Dendritic cell treated with granulocyte-macrophage colony-stimulating factor and Interleukin-4, amounts not matched to agents 40 ng/mL and 50 ng/mL, for 4 days (primary cell): ENCODE measurements at regions not wholly inside any gene's neighbourhood (a gene's known extent, or its start where the extent isn't known, plus 50 kb on each side); places are given as distances from the start of the nearest gene placed in this dataset.

Source experiments
- H3K27ac Mint-ChIP-seq: one replicate; pipeline ENCODE4 v1.8.0; 2022; ENCODE audit warnings: mild to moderate bottlenecking, mixed read lengths
- H3K27me3 Mint-ChIP-seq: one replicate; pipeline ENCODE4 v1.8.0; 2022; ENCODE audit warnings: mild to moderate bottlenecking, mixed read lengths
- H3K36me3 Mint-ChIP-seq: one replicate; pipeline ENCODE4 v1.8.0; 2022; ENCODE audit warnings: low read depth, mixed read lengths
- H3K4me1 Mint-ChIP-seq: one replicate; pipeline ENCODE4 v1.8.0; 2022; ENCODE audit warnings: low read depth, mixed read lengths
- H3K4me3 Mint-ChIP-seq: one replicate; pipeline ENCODE4 v1.8.0; 2022; ENCODE audit warnings: mild to moderate bottlenecking, moderate library complexity, mixed read lengths
- H3K9me3 Mint-ChIP-seq: one replicate; pipeline ENCODE4 v1.8.0; 2022; ENCODE audit warnings: mixed read lengths
- intact Hi-C: fragments of 100-400 bp; cut with micrococcal nuclease; formaldehyde crosslinking; loops from one replicate; pipeline ENCODE4 v1.15.0; 2022

DNA sequence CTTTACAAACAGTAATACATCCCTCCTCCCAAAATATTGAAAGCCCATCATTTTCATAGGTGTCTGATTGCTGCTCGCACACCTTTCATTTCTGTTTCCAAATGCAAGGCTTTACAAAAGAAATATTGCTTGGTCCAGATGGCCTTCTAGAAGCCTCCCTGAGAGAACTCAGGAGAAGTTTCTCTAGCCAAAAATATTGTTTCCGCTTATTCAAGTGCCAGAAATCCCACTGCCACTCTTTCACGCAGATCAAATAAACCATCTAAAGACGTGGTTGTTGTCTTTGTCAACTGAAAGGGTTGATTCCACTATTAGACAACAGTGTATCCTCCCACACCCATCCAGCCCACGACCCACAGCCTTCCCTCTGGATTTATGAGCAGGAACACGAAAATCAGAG lies 96.2 kb downstream of the ZIC5 start:
- intact Hi-C loops: no loop called here
- Mint-ChIP-seq H3K36me3 (no peaks in the 10 kb centered on the region), H3K27ac (no peak overlapping the region), H3K4me3 (no peak overlapping the region), H3K27me3 (peaks cover 2% of the 10 kb centered on the region), H3K4me1 (no peaks in the 10 kb centered on the region), H3K9me3 (no peaks in the 10 kb centered on the region)

DNA sequence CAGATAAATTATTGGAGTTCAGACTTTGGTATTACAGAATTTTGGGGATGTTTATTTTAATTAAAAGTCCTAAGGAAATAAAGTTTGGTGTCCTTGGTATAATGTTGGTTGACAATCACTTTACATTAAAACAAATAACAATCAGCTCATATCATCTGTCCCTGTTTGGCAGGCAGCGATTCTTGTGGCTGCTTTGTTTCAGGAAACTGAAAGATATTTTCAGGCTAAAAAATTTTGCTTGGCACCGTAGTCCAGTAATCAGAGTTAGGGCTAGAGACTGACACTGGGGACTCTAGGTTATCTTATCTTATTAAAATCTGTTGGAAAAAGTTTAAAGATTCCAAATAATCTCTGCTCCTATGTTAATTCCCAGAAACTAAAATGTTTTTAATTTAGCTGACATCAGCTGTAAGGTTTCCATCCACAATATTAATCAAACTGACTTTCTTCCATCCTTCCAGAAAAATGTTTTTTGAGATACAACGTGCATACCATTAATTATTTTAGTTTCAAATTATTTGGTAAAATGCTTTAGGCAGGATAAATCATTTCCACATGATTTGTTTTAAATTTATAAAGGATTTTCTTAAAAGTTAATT lies 97.6 kb downstream of the ZIC5 start:
- no peaks in the 10 kb centered on the region for H3K9me3 Mint-ChIP-seq
- H3K4me3 Mint-ChIP-seq: no peak overlapping the region
- no peak overlapping the region for H3K27ac Mint-ChIP-seq
- intact Hi-C loops: no loop called here
- H3K36me3 Mint-ChIP-seq: no peaks in the 10 kb centered on the region
- H3K27me3 Mint-ChIP-seq: peaks cover under 1% of the 10 kb centered on the region
- no peaks in the 10 kb centered on the region for H3K4me1 Mint-ChIP-seq

DNA sequence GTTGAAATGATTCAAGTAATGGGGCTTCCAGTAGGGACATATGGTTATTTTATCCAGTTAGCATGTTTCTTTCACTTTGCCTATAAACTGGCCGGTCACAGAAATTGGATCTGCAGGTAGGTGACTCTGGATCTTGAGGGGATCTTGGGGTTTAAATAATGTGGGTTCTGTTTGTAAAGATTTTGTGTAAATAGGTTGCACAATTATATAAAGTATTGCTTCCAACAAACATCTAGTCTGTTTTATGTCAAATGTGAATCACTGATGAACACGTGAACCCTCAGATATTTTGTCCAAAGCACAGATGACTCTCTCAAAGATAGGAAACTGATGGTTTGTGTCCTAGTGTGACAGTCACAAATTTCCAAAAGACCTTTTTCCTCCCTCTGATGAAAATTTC lies 98.4 kb downstream of the ZIC5 start:
- H3K27ac Mint-ChIP-seq: no peak overlapping the region
- no peaks in the 10 kb centered on the region for H3K36me3 Mint-ChIP-seq
- no peaks in the 10 kb centered on the region for H3K4me1 Mint-ChIP-seq
- H3K4me3 Mint-ChIP-seq: no peak overlapping the region
- no peaks in the 10 kb centered on the region for H3K27me3 Mint-ChIP-seq
- intact Hi-C loops: no loop called here
- no peaks in the 10 kb centered on the region for H3K9me3 Mint-ChIP-seq

DNA sequence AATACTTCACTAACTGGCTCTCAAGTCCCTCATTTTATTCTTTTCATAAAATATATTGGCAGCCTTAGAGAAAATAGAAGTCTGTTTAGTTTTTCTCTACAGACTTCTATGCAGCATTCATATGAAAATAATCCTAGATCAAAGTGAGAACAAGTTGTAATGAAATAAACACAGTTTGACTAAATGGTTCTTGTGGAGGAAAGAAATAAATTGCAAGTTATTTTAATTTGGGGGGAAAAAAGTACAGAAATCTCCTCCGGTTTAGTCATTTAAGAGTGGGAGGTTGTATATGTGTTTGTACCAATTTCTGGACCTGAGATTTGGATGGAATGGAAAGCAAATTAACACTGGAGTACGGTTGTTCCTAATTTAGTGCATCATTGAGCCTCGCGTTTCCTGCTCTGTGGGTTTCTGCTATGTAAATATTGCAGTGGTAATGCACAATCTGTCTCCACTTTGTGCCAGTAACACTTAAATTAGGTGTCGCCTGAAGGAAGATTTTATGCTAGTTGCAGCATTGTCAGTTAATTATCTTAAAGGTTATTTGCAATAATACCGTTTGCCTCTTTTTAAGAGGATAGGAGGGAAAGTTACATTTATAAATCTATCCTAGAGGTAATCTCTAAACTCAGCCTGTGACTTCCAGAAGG lies 100.2 kb downstream of the ZIC5 start:
- H3K4me3 Mint-ChIP-seq: no peak overlapping the region
- no peaks in the 10 kb centered on the region for H3K4me1 Mint-ChIP-seq
- H3K36me3 Mint-ChIP-seq: no peaks in the 10 kb centered on the region
- no peak overlapping the region for H3K27ac Mint-ChIP-seq
- H3K9me3 Mint-ChIP-seq: no peaks in the 10 kb centered on the region
- intact Hi-C loops: no loop called here
- no peaks in the 10 kb centered on the region for H3K27me3 Mint-ChIP-seq

DNA sequence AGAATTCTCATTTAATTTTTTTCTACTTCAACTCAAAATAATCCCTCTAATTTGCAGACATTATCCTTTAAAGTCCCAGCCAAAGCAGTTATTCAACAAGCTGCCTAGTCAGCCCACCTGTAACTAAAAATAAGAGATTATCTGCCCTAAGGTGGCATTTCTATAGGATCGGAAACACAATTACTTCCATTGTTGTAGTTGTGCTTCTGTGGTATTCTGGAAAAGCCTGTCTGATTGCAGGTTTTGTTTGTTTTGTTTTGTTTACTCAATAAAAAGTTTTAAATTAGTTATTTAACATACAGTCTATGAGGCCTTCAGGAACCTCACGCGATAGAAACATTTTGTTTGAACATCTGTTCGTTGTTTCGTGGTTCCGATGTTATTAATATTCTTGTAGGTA lies 101.0 kb downstream of the ZIC5 start:
- H3K36me3 Mint-ChIP-seq: no peaks in the 10 kb centered on the region
- no peaks in the 10 kb centered on the region for H3K4me1 Mint-ChIP-seq
- no peaks in the 10 kb centered on the region for H3K27me3 Mint-ChIP-seq
- no peak overlapping the region for H3K4me3 Mint-ChIP-seq
- intact Hi-C loops: no loop called here
- no peaks in the 10 kb centered on the region for H3K9me3 Mint-ChIP-seq
- no peak overlapping the region for H3K27ac Mint-ChIP-seq

DNA sequence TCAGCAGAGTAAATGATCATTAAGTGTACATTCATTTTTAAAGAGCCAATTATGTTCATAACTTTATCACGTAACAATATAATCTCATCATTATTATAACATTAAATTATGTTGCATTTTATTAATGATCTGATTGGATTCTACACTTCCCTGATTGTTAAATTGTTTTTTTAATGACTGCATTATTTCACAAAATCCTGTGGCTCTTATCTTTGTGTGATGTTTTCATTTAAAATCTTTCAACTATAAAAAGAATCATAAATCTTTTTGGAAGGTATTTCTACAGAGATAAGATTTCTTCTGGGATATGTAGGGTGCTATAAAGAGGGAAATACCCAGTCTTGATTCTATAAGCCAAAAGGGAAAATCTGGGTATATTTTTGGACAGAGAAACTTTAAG lies 101.7 kb downstream of the ZIC5 start:
- Mint-ChIP-seq H3K36me3 (no peaks in the 10 kb centered on the region), H3K4me1 (no peaks in the 10 kb centered on the region), H3K4me3 (no peak overlapping the region), H3K27me3 (no peaks in the 10 kb centered on the region), H3K9me3 (no peaks in the 10 kb centered on the region), H3K27ac (no peak overlapping the region)
- intact Hi-C loops: no loop called here

DNA sequence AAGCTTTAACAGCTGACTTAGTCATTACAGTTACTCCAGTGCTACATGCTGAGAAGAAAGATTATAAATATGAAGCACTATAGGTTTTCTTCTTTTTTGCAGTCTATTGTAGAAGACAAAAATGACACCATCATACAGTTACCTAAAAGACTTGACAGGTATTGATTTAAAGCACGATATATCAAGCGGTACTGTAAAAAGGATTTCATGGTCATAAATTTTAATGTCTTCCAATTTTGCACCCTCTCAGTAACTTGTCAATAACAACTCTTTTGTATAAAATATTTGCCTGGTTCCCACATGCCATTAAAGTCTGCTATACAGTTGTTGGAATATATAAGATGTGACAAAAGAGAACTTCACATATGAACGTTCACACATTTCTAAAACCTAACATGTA lies 102.8 kb downstream of the ZIC5 start:
- no peaks in the 10 kb centered on the region for H3K9me3 Mint-ChIP-seq
- H3K27me3 Mint-ChIP-seq: no peaks in the 10 kb centered on the region
- intact Hi-C loops: no loop called here
- no peak overlapping the region for H3K4me3 Mint-ChIP-seq
- no peaks in the 10 kb centered on the region for H3K4me1 Mint-ChIP-seq
- H3K36me3 Mint-ChIP-seq: no peaks in the 10 kb centered on the region
- H3K27ac Mint-ChIP-seq: no peak overlapping the region

DNA sequence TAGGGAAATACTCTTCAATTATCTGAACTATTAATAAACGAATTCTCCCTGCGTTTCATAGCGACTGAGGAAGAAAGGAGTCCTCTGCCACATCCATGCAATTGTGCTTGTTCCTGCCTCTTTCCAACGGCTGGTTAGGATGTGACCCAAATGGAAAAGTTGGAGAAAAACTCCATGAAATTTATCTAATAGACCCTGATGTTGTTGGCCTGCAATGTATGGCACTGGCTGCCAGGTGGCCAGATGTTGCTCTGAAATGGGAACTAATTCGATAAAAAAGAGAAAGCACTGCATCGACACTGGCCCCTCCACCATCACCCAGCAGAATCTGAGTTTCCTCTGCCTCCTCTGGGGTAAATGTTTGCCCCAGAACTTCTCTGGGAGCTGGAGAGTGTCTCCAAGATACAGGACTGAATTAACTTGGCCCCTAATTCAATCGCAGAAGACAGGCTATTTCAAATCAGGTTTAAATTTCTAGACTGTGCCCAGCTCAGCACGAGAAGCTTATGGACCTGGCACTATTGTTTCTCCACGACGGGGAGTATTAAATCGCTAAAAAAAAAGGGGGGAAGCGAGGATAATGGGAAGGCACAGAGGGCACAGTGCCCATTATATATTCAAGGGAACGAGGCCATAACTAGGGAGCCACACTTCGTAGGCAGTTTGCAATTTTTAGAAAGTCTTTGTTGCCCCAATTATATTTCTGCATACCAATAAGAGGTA lies 103.9 kb downstream of the ZIC5 start:
- Mint-ChIP-seq H3K4me1 (no peaks in the 10 kb centered on the region), H3K27me3 (no peaks in the 10 kb centered on the region), H3K9me3 (no peaks in the 10 kb centered on the region), H3K36me3 (no peaks in the 10 kb centered on the region), H3K27ac (no peak overlapping the region), H3K4me3 (no peak overlapping the region)
- intact Hi-C loops: no loop called here

DNA sequence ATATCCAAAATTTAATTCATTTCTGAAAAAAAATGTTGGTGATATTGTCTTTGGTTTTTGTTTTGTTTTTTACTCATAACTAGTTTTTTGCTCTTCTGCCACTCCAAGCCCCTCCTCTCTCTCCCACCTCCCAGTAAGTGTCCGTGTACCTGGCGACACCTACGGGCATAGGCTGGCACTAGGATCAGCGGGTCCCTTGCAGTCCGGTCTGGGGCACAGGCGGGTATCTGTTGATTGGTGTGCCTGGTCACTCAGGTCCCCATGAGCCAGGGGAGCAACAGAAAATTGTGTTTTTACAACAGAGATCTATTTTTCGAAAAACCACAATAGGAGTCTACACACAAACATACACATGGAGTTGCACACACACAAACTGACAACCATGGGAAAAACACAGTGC lies 104.8 kb downstream of the ZIC5 start:
- no peak overlapping the region for H3K4me3 Mint-ChIP-seq
- H3K27me3 Mint-ChIP-seq: no peaks in the 10 kb centered on the region
- no peaks in the 10 kb centered on the region for H3K4me1 Mint-ChIP-seq
- intact Hi-C loops: no loop called here
- no peak overlapping the region for H3K27ac Mint-ChIP-seq
- no peaks in the 10 kb centered on the region for H3K9me3 Mint-ChIP-seq
- H3K36me3 Mint-ChIP-seq: no peaks in the 10 kb centered on the region

DNA sequence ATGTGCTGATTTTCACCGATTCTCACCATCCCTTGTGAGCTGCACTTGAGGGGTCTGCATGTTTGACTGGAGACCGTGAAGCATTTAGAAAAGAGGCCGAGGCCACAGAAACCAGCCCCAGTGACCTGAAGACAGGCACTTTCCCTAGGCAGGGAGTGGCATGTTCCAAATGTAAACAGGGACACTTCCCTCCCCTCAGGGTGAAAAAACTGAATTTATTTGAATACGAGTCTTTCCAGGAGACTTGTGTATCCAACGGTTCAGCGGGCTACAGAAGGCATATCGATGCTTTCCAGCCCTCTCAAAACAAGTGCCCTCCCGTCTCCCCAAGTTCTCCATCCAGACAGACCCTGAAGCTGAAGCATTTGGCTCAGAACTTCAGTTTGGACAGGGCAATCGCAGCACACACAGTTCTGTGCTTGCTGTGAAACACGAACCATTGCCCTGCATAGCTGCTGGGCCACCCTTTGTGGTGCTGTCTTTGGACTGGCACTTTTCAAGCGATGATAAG lies 106.1 kb downstream of the ZIC5 start:
- H3K27me3 Mint-ChIP-seq: no peaks in the 10 kb centered on the region
- H3K36me3 Mint-ChIP-seq: no peaks in the 10 kb centered on the region
- intact Hi-C loops: no loop called here
- H3K4me3 Mint-ChIP-seq: no peak overlapping the region
- no peak overlapping the region for H3K27ac Mint-ChIP-seq
- no peaks in the 10 kb centered on the region for H3K4me1 Mint-ChIP-seq
- no peaks in the 10 kb centered on the region for H3K9me3 Mint-ChIP-seq

DNA sequence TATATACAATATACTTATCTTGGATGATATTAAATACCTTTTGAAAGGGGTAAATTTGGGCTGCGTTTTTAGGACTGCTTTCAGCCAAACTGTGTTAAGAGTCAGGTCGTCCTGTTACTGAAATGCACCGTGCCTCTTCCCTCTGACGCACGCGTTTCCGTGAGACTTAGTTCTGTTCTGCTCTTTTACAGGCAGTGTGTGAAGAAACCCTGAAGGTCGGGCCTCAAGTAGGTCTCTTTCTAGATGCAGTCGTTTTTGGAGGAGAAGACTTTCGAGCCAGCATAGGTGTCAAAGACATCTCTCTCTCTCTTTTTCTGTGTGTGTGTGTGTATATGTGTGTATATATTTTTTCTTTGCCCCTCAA lies 107.0 kb downstream of the ZIC5 start:
- no peaks in the 10 kb centered on the region for H3K36me3 Mint-ChIP-seq
- intact Hi-C loops: no loop called here
- no peak overlapping the region for H3K27ac Mint-ChIP-seq
- no peak overlapping the region for H3K4me3 Mint-ChIP-seq
- no peaks in the 10 kb centered on the region for H3K4me1 Mint-ChIP-seq
- H3K9me3 Mint-ChIP-seq: no peaks in the 10 kb centered on the region
- H3K27me3 Mint-ChIP-seq: no peaks in the 10 kb centered on the region

DNA sequence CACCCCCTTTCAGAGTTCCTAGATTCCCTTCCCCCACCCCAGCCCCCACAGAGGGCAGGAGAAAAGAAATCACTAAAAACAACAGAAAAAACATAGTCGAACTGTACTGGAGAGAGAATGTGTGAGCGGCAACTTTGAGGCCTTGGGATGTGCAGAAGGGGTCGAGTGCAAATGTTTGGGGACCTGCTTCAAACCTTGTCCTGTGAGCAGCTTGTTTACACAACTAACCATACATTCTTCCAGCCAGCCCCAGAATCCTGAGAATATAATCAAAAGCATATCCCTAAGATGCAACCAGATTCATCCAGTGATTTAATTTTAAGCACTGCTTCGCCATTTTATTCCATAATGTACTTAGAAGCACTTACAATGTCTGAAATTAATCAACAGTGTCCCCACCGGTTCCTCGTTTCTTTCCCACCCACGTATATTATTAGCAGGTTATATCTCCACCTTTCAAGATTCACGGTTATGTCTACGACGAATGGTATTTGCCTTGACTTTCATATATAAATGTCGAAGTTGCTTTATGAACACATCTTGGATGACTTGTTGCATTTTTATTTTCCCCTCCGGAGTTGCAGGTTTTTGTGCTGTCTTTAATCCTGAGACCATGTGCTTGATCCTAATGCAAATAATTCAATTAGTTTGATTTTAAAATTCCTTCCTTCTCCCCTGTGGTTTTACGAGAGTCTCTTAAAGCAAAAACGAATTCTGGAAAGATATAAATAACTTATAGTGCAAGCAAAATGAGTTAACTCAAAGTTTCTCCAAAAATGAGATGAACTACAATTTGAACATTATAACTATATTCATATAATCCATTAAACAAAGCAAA lies 107.6 kb downstream of the ZIC5 start:
- intact Hi-C loops: no loop called here
- Mint-ChIP-seq H3K27ac (no peak overlapping the region), H3K4me1 (no peaks in the 10 kb centered on the region), H3K27me3 (no peaks in the 10 kb centered on the region), H3K36me3 (no peaks in the 10 kb centered on the region), H3K4me3 (no peak overlapping the region), H3K9me3 (no peaks in the 10 kb centered on the region)

DNA sequence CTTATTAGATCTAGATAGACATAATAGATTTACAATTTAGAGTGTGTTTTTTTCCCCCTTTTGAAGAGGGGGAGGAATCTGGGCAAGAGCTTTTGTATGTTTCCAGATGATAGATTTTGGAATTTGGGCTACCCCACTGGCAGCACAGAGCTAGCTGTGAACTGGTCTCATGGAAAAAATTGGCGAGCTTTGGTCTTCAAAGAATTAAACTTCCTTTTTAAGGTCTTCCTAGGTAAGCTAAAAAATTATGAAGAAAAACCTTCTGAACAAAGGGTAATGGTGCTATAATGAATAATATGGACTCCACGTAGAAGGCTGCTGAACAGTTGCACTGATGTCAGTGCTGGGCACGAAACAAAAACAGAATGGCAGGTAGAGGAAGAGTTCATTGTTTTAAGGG lies 109.3 kb downstream of the ZIC5 start:
- no peaks in the 10 kb centered on the region for H3K9me3 Mint-ChIP-seq
- H3K4me1 Mint-ChIP-seq: no peaks in the 10 kb centered on the region
- H3K27ac Mint-ChIP-seq: no peak overlapping the region
- no peak overlapping the region for H3K4me3 Mint-ChIP-seq
- H3K36me3 Mint-ChIP-seq: no peaks in the 10 kb centered on the region
- intact Hi-C loops: no loop called here
- no peaks in the 10 kb centered on the region for H3K27me3 Mint-ChIP-seq

DNA sequence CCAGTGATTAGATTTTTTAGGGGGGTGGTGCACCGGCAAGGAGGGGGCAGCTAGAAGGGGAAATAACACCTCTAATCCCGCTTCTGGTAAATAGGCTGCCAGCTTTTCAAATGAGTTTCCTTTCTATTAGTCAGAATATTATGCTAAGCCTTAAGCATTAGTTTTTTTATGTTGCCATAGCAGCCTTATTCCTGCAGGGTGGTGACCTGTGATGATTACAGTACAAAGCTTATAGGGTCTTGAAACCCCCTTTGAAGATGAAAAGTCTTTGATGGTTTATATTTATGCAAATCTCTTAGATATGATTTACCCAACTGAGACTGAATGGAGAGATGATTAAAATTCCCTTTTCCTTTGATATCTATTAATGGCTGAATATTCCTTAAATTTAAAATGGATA lies 109.8 kb downstream of the ZIC5 start:
- H3K4me3 Mint-ChIP-seq: no peak overlapping the region
- intact Hi-C loops: no loop called here

More for the DNA sequence above, 109.8 kb downstream of the ZIC5 start:
- Mint-ChIP-seq H3K4me1 (no peaks in the 10 kb centered on the region), H3K36me3 (no peaks in the 10 kb centered on the region), H3K27me3 (no peaks in the 10 kb centered on the region), H3K9me3 (no peaks in the 10 kb centered on the region), H3K27ac (no peak overlapping the region)
